Naive thymus-derived CD4-positive, alpha-beta T cell (primary cell): ENCODE measurements at regions not wholly inside any gene's neighbourhood (a gene's known extent, or its start where the extent isn't known, plus 50 kb on each side); places are given as distances from the start of the nearest gene placed in this dataset.

Experiments used
- ATAC-seq: fragments of 150-1000 bp; cut with Tn5 transposase; 2 replicates; pipeline ENCODE4 v1.10.0; 2021; ENCODE audit warnings: mild to moderate bottlenecking, moderate library complexity
- CTCF ChIA-PET: fragments of 350-600 bp; sonication (Branson Sonifier 250); formaldehyde crosslinking; loops from one replicate; lab custom pipeline; 2021; ENCODE audit warnings: antibody characterized with exemption; lab: Charles Lee
- POLR2A ChIA-PET: fragments of 350-600 bp; sonication (Branson Sonifier 250); formaldehyde crosslinking; loops from one replicate; lab custom pipeline; 2021; ENCODE audit warnings: antibody characterized with exemption, inconsistent platforms; lab: Charles Lee
- DNase-seq, 9 donors: peaks; one replicate each; pipeline versions ENCODE4 v3.0.0 to v3.0.0-alpha.2; 2020 to 2022; ENCODE audit warnings: mixed read lengths in 1 of 9
- H3K27ac ChIP-seq: one replicate; pipeline ENCODE4 v1.7.0; 2013; ENCODE audit warnings: mild to moderate bottlenecking, low read depth, low read length, moderate library complexity
- H3K27me3 ChIP-seq, 2 donors: one replicate each; pipeline ENCODE4 v1.7.0; 2013; ENCODE audit warnings: low read length in 2 of 2, mild to moderate bottlenecking in 2 of 2, moderate library complexity in 2 of 2; ENCODE audit not compliant: control insufficient read depth in 2 of 2, insufficient read depth in 2 of 2
- H3K36me3 ChIP-seq, 3 experiments: 1 replicate in 2 of 3; 2 replicates in 1 of 3; pipeline ENCODE4 v1.7.0; 2013; ENCODE audit warnings: low read length in 3 of 3, mild to moderate bottlenecking in 3 of 3, moderate library complexity in 1 of 3; ENCODE audit not compliant: insufficient read depth in 3 of 3, control insufficient read depth in 2 of 3
- H3K4me1 ChIP-seq, 2 donors: one replicate each; pipeline ENCODE4 v1.7.0; 2013; ENCODE audit warnings: low read length in 2 of 2, mild to moderate bottlenecking in 2 of 2, moderate library complexity in 1 of 2; ENCODE audit not compliant: control insufficient read depth in 2 of 2, insufficient read depth in 2 of 2
- H3K4me3 ChIP-seq: 2 replicates; pipeline ENCODE4 v1.7.0; 2013; ENCODE audit warnings: mild to moderate bottlenecking, low read length
- H3K9me3 ChIP-seq, 3 experiments: 1 replicate in 2 of 3; 2 replicates in 1 of 3; pipeline ENCODE4 v1.7.0; 2013; ENCODE audit warnings: low read length in 3 of 3; ENCODE audit not compliant: control insufficient read depth in 2 of 3
- H3K27ac Mint-ChIP-seq, 9 donors: one replicate each; pipeline ENCODE4 v1.8.0; 2020 to 2022; ENCODE audit warnings: mixed read lengths in 9 of 9, mild to moderate bottlenecking in 8 of 9, moderate library complexity in 5 of 9, inconsistent platforms in 2 of 9
- H3K27me3 Mint-ChIP-seq, 5 donors: one replicate each; pipeline ENCODE4 v1.8.0; 2021 to 2022; ENCODE audit warnings: mixed read lengths in 5 of 5, mild to moderate bottlenecking in 1 of 5
- H3K36me3 Mint-ChIP-seq, 5 donors: one replicate each; pipeline ENCODE4 v1.8.0; 2020 to 2022; ENCODE audit warnings: mixed read lengths in 5 of 5, mild to moderate bottlenecking in 3 of 5, inconsistent platforms in 1 of 5
- H3K4me1 Mint-ChIP-seq, 7 donors: one replicate each; pipeline ENCODE4 v1.8.0; 2020 to 2022; ENCODE audit warnings: mixed read lengths in 7 of 7, mild to moderate bottlenecking in 3 of 7, inconsistent platforms in 1 of 7
- H3K4me3 Mint-ChIP-seq, 10 donors: one replicate each; pipeline ENCODE4 v1.8.0; 2020 to 2022; ENCODE audit warnings: mild to moderate bottlenecking in 10 of 10, mixed read lengths in 10 of 10, moderate library complexity in 6 of 10, inconsistent platforms in 2 of 10
- H3K9me3 Mint-ChIP-seq, 11 donors: one replicate each; pipeline ENCODE4 v1.8.0; 2020 to 2022; ENCODE audit warnings: mixed read lengths in 11 of 11, mild to moderate bottlenecking in 4 of 11, inconsistent platforms in 1 of 11, moderate library complexity in 1 of 11
- intact Hi-C, 2 donors: fragments of 100-400 bp; cut with micrococcal nuclease; formaldehyde crosslinking; loops; one replicate each; pipeline ENCODE4 v1.15.1; 2023

DNA sequence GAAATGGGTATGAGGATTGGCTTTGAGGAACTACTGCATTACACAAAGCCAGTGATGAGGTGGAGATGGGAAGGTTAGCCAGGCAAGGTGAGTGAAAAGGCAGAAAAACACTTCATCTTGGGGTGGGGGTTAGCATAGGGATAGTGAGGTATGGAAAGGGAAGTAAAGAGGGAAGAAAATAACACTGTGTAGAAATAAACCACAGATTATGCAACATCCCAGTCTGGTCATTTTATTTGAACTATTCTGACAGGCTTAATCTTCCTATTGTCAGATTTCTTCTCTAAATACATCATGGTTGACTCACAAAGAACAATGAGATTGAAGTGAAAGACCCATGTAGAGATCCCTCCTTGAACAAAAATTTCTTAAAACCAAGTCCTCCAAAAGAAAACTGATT lies 640.2 kb downstream of the PTPRC start:
- ATAC-seq = no peak
- DNase-seq = no peak
- no peak overlapping the region for H3K4me3 ChIP-seq
- Mint-ChIP-seq H3K27me3 (peaks cover 0 to 8% (median 4%) of the 10 kb centered on the region in 5 donors), H3K4me3 (no peak overlapping the region), H3K36me3 (no peaks in the 10 kb centered on the region), H3K4me1 (peaks cover 0 to 5% (median 0%) of the 10 kb centered on the region in 7 donors), H3K9me3 (peaks cover 0 to 4% (median 0%) of the 10 kb centered on the region in 11 donors), H3K27ac (no peak overlapping the region)
- no peaks in the 10 kb centered on the region for H3K9me3 ChIP-seq
- ChIA-PET POLR2A (no interaction called here), CTCF (no interaction called here)
- intact Hi-C loops = no loop called here
- no peaks in the 10 kb centered on the region for H3K27me3 ChIP-seq
- H3K4me1 ChIP-seq = no peaks in the 10 kb centered on the region
- H3K27ac ChIP-seq = no peak overlapping the region
- H3K36me3 ChIP-seq = no peaks in the 10 kb centered on the region

DNA sequence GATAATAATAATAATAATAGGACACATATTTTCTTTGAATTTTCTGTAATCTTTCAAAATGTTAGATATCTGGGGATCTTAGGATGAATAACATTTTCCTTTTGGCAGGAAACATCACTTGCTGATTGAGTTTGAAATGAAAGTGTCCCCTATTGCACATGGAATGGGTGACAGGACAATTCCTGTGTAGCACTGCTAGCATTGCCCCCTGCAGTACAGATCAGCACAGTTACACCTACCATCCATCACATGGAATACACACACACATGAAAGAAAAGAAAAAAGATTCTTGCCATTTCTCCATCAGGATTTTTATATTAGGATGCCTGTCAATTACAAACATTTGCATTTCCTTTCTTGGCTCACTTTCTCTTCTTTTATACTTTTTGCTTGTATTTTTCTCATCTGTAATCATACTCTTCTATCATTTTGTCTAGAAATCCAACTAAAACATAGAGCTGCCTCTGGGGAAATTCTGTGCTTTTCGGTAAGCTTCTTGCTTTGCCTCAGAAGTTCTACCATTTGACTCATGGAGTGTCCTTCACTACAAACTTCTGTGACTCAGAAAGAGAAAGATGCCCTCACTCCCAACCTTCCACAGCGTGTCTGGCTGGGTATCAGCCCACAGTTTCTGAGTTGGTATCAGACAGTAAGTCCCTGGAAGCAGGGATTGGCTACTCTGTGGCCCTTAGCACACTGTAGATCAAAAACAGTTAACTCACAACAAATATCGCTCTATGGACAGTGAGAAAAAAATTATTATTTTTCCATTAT lies 641.2 kb downstream of the PTPRC start:
- peaks cover 0 to 4% (median 0%) of the 10 kb centered on the region in 11 donors for H3K9me3 Mint-ChIP-seq
- POLR2A ChIA-PET = no interaction called here
- Histone ChIP-seq H3K4me1 (no peaks in the 10 kb centered on the region), H3K27ac (no peak overlapping the region), H3K27me3 (no peaks in the 10 kb centered on the region), H3K36me3 (no peaks in the 10 kb centered on the region), H3K9me3 (no peaks in the 10 kb centered on the region), H3K4me3 (no peak overlapping the region)
- CTCF ChIA-PET = interaction anchor here (0.7 kb wide), 1 partner anchor 90 kb away, joined by 4 read pairs; no protein-coding TSS in a partner anchor
- H3K4me1 Mint-ChIP-seq = peaks cover 0 to 5% (median 0%) of the 10 kb centered on the region in 7 donors
- DNase-seq = no peak
- intact Hi-C loops = no loop called here
- ATAC-seq = no peak
- H3K27ac Mint-ChIP-seq = no peak overlapping the region
- peaks cover 0 to 9% (median 4%) of the 10 kb centered on the region in 5 donors for H3K27me3 Mint-ChIP-seq
- H3K36me3 Mint-ChIP-seq = no peaks in the 10 kb centered on the region
- H3K4me3 Mint-ChIP-seq = no peak overlapping the region

DNA sequence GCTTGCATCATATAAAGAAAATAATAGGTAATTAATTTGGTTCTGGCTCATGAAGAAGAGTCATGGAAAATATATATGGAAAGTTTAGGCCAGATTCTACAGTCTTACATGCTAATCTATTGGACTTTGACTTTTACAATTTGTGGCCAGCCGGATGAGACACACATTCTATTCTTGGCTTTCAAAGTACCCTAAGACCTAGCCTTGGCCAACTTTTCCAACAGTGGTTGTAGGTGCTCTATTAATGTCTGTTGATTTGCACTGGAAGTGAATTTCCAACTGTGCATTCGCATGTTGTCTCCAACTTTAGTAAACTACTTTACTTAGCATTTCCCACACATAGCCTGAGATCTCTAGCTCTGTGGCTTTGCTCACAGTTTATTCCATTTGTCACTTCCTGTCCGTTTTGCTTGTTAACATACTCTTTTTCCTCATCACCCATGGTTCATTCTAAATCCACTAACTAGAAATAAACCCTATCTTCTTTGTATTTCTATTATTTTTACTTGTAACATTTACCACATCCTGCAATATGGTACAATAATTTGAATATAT lies 644.0 kb downstream of the PTPRC start:
- Mint-ChIP-seq H3K9me3 (peaks cover 0 to 3% (median 0%) of the 10 kb centered on the region in 11 donors), H3K4me3 (no peak overlapping the region), H3K4me1 (peaks cover 0 to 4% (median 0%) of the 10 kb centered on the region in 7 donors), H3K36me3 (no peaks in the 10 kb centered on the region), H3K27me3 (peaks cover 0 to 12% (median 8%) of the 10 kb centered on the region in 5 donors), H3K27ac (no peak overlapping the region)
- no peak for DNase-seq
- H3K4me1 ChIP-seq = no peaks in the 10 kb centered on the region
- ChIA-PET POLR2A (no interaction called here), CTCF (no interaction called here)
- H3K27ac ChIP-seq = no peak overlapping the region
- no peak for ATAC-seq
- H3K27me3 ChIP-seq = no peaks in the 10 kb centered on the region
- H3K4me3 ChIP-seq = no peak overlapping the region
- intact Hi-C loops = no loop called here
- H3K9me3 ChIP-seq = no peaks in the 10 kb centered on the region
- H3K36me3 ChIP-seq = no peaks in the 10 kb centered on the region

DNA sequence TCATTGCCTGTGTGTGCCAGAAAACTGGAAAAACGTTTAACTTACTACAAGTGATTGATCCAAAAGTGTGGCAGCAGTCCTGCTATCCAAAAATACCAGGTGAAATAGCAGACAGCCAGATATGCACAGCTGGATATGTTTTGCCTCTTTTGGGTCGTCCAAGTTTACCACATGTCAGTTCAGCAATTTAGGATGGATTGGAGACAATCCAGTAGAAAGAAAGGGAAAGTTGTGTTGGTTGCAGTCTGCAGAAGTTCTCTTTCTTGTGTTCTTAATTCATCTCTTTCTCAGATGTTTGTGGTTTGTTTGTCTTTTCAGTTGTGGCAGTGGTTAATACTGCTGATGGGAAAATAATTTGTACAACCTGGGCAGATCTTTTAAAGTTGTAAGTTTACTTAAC lies 645.0 kb downstream of the PTPRC start:
- CTCF ChIA-PET = no interaction called here
- no peak overlapping the region for H3K4me3 Mint-ChIP-seq
- H3K4me1 Mint-ChIP-seq = peaks cover 0 to 4% (median 0%) of the 10 kb centered on the region in 7 donors
- POLR2A ChIA-PET = no interaction called here
- no peaks in the 10 kb centered on the region for H3K36me3 ChIP-seq
- H3K27me3 ChIP-seq = no peaks in the 10 kb centered on the region
- no peaks in the 10 kb centered on the region for H3K4me1 ChIP-seq
- H3K4me3 ChIP-seq = no peak overlapping the region
- H3K27me3 Mint-ChIP-seq = peaks cover 0 to 12% (median 8%) of the 10 kb centered on the region in 5 donors
- intact Hi-C loops = no loop called here
- H3K27ac Mint-ChIP-seq = no peak overlapping the region
- peaks cover 0 to 3% (median 0%) of the 10 kb centered on the region in 11 donors for H3K9me3 Mint-ChIP-seq
- no peak overlapping the region for H3K27ac ChIP-seq
- H3K9me3 ChIP-seq = no peaks in the 10 kb centered on the region
- ATAC-seq (no peak), DNase-seq (no peak)
- no peaks in the 10 kb centered on the region for H3K36me3 Mint-ChIP-seq

DNA sequence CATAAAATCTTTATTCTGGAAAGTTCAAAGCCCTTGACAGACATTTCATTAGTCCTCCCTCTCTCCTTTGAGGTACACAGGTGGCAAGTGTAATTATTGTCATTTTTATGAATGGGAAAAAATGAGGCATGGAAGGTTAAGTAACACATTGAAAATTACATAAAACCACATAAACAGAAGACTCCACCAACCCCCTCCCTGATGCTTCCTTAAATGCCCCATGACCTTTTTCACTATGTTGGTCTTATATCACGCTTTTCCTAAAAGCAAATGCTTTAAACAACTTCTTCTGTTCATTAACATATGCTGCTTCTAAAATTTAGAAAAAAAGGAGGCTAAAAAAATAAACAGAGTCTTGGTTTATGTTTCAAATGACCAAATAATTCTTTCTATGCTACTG lies 648.4 kb downstream of the PTPRC start:
- no peak overlapping the region for H3K4me3 Mint-ChIP-seq
- H3K36me3 Mint-ChIP-seq = no peaks in the 10 kb centered on the region
- Histone ChIP-seq H3K4me3 (no peak overlapping the region), H3K27me3 (no peaks in the 10 kb centered on the region), H3K4me1 (no peaks in the 10 kb centered on the region), H3K9me3 (no peaks in the 10 kb centered on the region), H3K36me3 (no peaks in the 10 kb centered on the region), H3K27ac (no peak overlapping the region)
- ATAC-seq (no peak), DNase-seq (no peak)
- H3K9me3 Mint-ChIP-seq = peaks cover 0 to 3% (median 0%) of the 10 kb centered on the region in 11 donors
- POLR2A ChIA-PET = no interaction called here
- intact Hi-C loops = no loop called here
- CTCF ChIA-PET = no interaction called here
- peaks cover 0 to 12% (median 9%) of the 10 kb centered on the region in 5 donors for H3K27me3 Mint-ChIP-seq
- peaks cover 0 to 4% (median 0%) of the 10 kb centered on the region in 7 donors for H3K4me1 Mint-ChIP-seq
- H3K27ac Mint-ChIP-seq = no peak overlapping the region

DNA sequence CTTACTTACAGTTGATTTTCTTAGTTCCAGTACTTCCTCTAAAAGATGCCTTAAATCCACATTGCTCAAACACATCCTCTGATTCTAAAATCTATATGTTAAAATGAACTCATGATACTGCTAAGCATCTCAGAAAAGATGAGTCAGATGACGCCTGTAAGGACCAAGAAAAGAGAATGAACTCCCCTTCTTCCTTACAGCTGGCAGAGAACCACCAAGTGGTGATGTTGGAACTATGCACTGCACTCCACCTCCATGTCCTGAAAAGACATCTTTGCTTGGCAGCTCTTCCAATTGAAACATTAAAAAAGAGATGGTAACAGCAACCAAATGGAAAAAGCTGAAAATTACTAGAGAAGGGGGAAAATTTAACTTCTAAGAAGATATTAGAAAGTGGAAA lies 648.8 kb downstream of the PTPRC start:
- Histone ChIP-seq H3K36me3 (no peaks in the 10 kb centered on the region), H3K4me3 (no peak overlapping the region), H3K27ac (no peak overlapping the region), H3K4me1 (no peaks in the 10 kb centered on the region), H3K27me3 (no peaks in the 10 kb centered on the region), H3K9me3 (no peaks in the 10 kb centered on the region)
- ATAC-seq = no peak
- Mint-ChIP-seq H3K27me3 (peaks cover 0 to 12% (median 9%) of the 10 kb centered on the region in 5 donors), H3K4me3 (no peak overlapping the region), H3K4me1 (peaks cover 0 to 4% (median 0%) of the 10 kb centered on the region in 7 donors), H3K9me3 (peaks cover 0 to 3% (median 0%) of the 10 kb centered on the region in 11 donors), H3K27ac (no peak overlapping the region), H3K36me3 (no peaks in the 10 kb centered on the region)
- intact Hi-C loops = no loop called here
- no peak for DNase-seq
- CTCF ChIA-PET = no interaction called here
- POLR2A ChIA-PET = no interaction called here
